HG02588 (cell line): ENCODE measurements at regions not wholly inside any gene's neighbourhood (a gene's known extent, or its start where the extent isn't known, plus 50 kb on each side); places are given as distances from the start of the nearest gene placed in this dataset.

ENCODE experiments used
- ATAC-seq: cut with Tn5 transposase; IDR thresholded peaks from one replicate; pipeline ENCODE4 v1.9.1; 2021; ENCODE audit warnings: mild to moderate bottlenecking, moderate library complexity; ENCODE audit not compliant: unreplicated experiment

DNA sequence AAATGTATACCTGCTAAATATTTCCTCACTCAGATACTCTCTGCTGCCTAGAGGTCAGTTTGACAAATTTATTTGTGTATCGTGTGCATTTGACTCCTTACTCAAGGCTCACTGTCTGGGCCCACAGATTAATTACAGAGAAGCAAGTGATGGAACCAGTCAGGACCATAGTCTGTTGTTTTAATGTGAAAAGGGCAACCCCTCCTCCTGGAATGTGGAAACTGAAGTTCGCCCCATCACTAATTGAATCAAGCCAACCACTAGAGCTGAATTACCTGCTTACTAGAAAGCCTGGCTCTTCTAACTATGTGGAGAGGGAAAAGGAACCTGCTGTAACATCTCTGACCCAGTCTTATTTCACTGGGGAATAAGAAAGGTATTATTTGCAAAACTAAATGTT lies 199.9 kb upstream of the KRR1 start:
- ATAC-seq = no peak

- ATAC-seq = no peak
Observed at GRCh38 chr12:75710361-75711069, 199.1 kb upstream of the KRR1 start.

DNA sequence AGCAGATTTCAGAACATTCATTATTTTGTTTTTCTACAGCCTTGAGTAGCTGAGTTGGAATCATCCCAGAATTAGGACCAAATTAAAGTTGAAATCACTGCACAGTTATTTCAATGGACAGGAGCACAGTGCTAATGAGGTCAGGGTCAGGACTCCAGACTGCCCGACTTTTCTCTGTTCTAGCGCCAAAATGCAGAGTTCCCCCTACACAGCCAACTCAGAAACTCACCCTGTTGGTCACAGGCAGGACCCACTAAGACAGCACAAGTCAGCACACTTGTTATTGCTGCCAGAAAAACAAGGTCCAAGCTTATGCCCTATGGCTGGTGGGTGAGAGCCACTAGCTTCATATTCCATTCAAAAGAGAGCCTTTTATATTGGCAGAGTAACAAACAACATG lies 198.1 kb upstream of the KRR1 start:
- no peak for ATAC-seq

- no peak for ATAC-seq
Observed at GRCh38 chr12:75708802-75709201, 197.4 kb upstream of the KRR1 start.

GRCh38 chr12:75707983-75708382 lies 196.6 kb upstream of the KRR1 start:
- no peak for ATAC-seq

GRCh38 chr12:75706786-75707605 lies 195.6 kb upstream of the KRR1 start:
- no peak for ATAC-seq

DNA sequence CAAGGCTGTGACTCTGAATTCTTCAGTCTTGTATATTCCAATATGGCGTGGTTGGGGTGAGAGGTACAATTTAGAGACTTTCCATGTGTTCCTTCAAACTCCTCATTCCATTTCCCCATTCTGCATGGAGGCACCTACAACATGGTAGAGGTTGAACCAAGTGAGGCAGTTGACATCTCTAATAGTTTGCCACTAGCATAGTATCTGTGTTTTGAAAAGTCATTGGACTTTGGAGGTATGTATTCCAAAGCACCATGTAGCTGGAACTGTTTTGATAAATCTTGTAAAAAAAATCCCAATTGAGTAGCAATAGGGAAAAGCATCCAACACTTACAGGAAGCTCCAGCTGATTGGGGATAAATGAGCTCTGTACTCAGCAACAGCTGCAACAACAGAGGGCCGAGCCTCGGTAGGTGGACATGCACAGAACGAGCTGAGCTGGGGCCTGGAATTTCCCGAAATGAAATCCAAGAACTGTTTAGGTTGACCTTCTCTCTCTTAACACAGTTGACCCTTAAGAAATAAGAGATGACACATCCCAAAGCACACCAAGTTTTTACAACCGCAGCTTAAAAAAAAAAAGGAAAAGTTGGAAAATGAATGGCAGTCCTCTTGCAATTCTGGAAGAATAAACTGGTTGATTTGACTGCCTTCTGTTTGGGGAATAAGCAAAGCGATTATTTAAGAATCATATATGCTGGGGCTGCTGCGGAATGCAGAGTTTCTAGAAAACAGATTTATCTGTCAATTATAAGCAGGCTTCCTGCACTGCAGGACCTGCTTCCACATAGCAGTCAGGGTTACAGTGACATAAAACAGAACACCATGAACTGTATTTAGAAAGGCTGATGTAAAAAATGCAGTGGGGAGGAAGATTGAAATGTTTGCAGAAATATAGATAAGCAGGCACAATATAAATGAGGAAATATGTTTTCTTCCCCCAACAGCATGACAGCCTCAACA lies 194.6 kb upstream of the KRR1 start:
- ATAC-seq = no peak

- ATAC-seq = no peak
Observed at GRCh38 chr12:75704664-75705063, 193.3 kb upstream of the KRR1 start.

DNA sequence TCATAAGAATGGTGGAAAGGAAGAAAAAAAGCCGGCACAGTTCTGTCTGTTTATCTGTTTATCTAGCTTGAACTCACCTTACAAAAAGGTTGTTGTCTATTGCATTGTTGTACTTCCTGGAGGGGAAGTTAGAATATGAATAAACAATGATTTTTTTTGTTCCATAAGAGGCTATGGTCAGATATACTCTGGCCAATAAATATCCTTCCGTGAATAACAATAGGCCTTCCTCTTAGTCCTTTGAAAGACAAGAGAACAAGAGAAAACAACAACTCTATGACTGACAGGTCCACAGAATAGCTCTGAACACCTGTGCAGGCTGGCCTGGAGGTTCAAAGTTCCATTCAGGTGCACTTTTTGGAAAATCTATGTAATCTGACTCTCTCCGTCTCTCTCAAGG lies 192.8 kb upstream of the KRR1 start:
- no peak for ATAC-seq

DNA sequence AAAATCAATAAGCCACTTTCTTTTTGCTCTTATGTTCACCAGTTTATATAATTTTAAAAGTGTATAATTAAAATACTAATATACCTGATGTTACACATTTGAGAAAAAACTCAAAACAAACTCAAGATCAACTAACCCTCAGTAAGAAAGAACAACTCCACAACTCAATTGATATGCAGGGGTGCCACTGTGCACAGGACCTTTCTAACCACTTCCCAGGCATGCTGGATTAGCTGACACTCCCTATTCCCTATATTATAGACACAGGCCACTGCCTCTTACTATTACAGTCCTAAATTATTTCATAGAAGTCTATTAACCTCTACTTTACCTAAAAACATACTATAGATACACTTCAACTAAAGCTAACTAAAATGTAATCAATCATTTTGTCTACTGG lies 191.7 kb upstream of the KRR1 start:
- ATAC-seq = no peak

- ATAC-seq = no peak
Observed at GRCh38 chr12:75702477-75703093, 191.2 kb upstream of the KRR1 start.

- no peak for ATAC-seq
Observed at GRCh38 chr12:75701859-75702258, 190.4 kb upstream of the KRR1 start.

- ATAC-seq = no peak
Observed at GRCh38 chr12:75699728-75700496, 188.5 kb upstream of the KRR1 start.

DNA sequence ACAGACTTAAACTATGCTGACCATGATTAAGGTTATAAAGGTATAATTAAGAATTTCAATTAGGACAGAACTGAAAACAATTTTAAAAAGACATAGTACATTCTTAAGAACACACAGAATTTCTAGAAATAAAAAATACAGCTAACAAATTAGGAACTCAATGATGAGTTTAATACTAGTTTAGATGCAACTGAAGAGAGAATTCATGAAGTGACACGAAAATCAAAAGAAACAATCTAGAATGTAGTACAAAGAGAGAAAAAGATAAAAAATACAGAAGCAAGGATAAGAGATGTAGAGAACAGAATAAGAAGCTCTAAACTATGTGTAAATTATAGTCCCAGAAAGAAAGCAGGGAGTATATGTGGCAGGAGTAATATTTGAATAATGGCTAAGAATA lies 187.8 kb upstream of the KRR1 start:
- ATAC-seq = no peak

GRCh38 chr12:75698052-75698451 lies 186.6 kb upstream of the KRR1 start:
- ATAC-seq = no peak

DNA sequence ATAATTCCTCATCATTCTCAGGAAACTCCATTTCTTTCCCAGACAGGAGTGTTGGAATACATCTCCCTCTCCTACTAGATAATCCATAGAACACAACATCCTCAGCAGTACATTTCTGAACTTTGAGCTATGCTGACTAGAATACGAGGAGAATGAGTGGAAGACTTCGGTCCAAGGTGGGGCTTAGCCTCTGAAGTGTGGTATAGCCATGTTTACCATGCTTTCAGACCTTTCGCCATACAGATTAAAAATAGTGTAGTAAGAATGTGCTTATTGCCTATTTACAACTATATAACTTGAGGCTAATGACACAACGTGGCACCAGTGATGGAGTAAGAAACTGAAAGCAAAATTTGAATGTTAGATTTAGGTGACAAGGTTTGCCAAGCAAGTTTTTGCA lies 184.5 kb upstream of the KRR1 start:
- ATAC-seq = no peak

- no peak for ATAC-seq
Observed at GRCh38 chr12:75694534-75695268, 183.3 kb upstream of the KRR1 start.

DNA sequence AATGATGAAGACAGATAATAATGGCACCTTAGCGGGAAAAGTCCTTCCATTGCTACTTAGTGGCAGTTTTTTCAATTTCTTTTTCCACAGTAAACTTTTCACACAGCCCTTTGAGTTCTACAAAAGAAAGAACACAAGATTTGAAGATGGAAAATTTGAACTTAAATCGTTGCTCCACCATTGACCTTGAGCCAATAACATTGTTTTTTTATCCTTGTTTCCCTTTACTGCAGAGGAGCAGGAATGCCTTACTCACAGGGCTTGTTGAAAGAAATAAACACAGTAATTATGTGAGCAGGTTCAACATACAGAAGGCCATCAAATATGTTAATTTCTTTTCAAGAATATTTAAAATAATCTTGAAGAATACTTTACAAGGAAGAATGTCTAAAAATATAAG lies 181.5 kb upstream of the KRR1 start:
- ATAC-seq = no peak

DNA sequence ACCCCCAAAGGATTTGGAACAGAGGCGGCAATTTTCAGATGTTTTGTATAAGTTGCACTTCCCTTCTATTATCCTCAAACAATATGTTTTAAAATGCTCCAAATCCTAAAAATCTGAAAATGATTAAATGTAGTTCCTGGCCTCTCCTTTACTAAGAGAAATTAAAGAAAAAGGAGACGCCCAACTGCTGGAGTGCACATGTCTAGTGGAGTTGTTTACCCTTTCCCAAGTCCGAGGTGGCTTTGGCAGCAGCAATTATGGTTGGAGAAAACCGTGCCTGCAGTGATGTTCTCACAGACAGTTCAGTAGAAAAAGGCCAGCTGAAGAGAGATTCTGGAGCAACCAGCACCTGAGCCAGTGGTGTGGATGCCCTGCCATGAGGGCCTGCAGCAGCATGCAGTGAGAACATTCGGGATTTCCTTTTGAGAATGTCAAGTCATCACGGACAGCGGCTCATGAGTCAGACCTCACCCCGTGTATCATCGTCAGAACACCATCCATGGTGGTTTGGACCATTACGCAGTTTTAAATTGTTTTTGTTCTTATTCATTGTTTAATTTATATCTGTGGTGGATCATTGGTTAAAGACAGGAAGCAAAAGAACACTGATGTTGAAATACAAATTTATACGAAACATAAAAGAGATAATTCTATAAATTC lies 179.0 kb upstream of the KRR1 start:
- ATAC-seq = no peak
